ENCODE measurements at regions not wholly inside any gene's neighbourhood (a gene's known extent, or its start where the extent isn't known, plus 50 kb on each side); places are given as distances from the start of the nearest gene placed in this dataset.
A peak's percentile ranks its signal among the peaks of the same experiment; 100 is the strongest.
"Not testable (repeated sequence)": the region's sequence is repeated elsewhere in the genome, so short reads cannot be mapped to it uniquely, and the experiment has no call there.

DNA sequence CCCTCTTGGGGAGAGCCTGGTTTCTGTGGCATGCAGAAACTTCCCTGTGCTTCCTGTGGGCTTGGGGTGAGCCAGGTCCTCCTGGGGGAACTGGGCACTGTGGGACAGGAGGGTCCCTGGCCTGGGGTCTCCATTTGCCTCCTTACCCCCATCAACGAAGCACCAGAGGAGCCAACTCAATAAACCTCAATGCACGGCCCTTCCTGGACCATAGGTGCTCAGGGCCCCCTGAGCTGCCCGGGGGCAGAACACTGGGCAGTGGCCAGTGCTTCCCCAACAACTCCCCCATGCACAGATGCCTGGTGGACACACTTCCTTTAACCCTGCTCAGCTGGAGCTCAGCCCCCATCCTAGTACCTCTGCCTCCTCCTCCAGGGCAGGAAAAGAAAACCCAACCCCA lies 214.7 kb downstream of the POTEG start:
- not testable (repeated sequence) for H3K27ac ChIP-seq; DNase-seq (ENCODE audit: low spot score); H3K4me3 ChIP-seq

DNA sequence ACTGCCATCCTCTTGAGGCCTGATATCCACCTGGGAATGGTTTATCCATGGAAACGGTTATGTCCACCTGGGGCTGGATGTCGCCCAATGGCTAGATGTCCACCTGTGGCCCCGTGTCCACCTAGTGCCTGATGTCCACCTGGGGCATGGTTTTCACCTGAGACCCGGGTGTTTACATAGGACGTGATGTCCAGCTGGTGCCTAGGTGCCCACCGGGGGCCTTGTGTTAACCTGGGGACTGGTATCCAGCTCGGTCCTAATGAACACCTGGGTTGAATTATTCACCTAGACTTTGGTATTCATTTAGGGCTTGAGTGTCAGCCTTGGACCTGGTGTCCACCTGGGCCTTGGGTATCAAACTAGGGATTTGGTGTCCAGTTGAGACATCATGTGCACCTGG lies 202.7 kb downstream of the POTEG start:
- H3K27ac ChIP-seq; DNase-seq (ENCODE audit: low spot score); H3K4me3 ChIP-seq: not testable (repeated sequence)

DNA sequence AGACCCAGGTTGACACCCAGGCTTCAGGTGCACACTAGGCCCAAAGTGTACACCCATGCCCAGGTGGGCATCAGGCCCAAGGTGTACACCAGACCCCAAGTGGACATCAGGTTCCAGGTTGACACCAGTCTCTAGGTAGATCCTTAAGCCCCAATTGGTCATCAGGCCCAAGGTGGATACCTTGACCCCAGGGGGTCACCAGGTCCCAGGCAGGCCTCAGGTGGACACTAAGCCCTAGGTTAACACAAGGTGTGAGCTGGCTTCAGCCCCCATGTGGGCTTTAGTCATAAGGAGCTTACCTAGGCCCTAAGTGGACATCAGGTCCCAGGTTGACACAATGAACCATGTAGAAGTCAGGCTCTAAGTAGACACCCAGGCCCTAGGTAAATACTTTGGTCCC lies 200.1 kb downstream of the POTEG start:
- H3K4me3 ChIP-seq; DNase-seq (ENCODE audit: low spot score); H3K27ac ChIP-seq: not testable (repeated sequence)

DNA sequence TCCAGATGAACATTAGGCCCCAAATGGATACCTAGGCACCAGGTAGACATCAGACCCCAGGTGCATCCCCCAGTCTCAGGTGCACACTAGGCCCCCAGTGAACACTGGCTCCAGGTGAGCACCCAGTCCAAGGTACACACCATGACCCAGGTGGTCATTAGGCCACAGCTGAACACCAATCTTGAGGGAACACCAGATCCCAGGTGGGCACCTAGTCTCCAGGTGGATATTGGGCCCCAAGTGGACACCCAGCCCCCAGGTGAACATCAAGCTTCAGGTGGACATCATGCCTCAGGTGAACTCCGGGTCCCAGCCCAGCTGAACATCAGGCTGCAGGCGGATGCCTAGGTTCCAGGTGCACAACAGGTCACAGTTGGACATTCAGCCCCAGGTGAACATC lies 196.5 kb downstream of the POTEG start:
- H3K27ac ChIP-seq; H3K4me3 ChIP-seq; DNase-seq (ENCODE audit: low spot score): not testable (repeated sequence)

DNA sequence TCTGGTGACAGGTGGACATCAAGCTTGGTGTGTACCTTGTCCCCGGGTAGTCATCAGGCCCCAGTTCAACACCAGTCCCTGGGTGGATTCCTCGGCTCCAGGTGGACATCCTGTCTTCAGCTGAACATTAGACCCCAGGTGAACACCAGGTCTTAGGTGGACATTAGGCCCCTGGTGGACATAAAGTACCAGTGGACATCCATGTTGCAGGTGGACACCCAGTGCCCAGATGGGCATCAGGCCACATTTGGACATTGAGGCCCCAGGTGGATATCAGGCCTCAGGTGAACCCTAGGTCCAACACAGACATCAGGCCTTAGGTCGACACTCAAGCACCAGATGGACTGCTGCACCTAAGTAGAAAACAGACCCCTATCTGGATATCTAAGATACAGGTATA lies 195.6 kb downstream of the POTEG start:
- DNase-seq (ENCODE audit: low spot score); H3K27ac ChIP-seq; H3K4me3 ChIP-seq: not testable (repeated sequence)

DNA sequence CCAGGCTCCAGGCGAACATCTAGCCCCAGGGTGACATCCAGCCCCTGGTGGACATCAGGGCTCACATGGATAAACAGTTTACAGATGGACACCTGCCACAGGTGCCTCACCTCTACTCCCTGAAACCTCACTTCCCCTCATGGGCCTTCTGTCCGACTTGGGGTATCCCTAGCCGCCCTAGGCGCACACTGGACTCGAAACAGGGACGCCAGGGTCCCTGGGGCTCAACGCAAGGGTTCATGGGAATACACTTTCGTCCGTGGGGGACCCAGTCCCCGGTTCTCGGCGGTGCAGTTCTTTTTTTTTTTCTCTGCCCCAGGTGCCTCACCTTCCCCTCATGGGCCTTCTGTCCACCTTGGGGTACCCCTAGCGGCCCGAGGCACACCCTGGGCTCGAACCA lies 194.2 kb downstream of the POTEG start:
- H3K4me3 ChIP-seq; H3K27ac ChIP-seq; DNase-seq (ENCODE audit: low spot score): not testable (repeated sequence)

DNA sequence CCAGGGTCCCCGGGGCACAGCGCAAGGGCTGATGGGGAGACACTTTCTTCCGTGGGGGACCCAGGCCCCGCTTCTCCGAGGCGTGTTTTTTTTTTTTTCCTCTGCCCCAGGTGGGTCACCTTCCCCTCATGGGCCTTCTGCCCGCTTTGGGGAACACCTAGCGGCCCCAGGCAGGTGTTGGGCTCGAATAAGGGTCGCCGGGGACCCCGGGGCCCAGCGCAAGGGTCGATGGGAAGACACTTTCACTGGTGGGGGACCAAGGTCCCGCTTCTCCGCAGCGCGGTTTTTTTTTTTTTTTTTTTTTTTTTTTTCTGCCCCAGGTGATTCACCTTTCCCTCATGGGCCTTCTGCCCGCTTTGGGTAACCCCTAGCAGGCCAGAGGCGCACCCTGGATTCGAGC lies 193.8 kb downstream of the POTEG start:
- not testable (repeated sequence) for H3K27ac ChIP-seq; H3K4me3 ChIP-seq; DNase-seq (ENCODE audit: low spot score)

DNA sequence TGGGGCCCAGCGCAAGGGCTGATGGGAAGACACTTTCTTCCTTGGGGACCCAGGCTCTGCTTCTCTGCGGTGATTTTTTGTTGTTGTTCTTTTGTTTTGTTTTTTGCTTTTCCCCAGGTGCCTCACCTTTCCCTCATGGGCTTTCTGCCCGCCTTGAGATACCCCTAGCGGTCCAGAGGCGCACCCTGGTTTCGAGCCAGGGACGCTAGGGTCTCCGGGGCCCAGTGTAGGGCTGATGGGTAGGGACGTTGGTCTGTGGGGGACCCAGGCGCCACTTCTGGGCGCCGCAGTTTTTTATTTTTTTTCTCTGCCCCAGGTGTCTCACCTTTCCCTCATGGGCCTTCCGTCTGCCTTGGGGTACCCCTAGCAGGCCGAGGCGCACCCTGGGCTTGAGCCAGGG lies 192.7 kb downstream of the POTEG start:
- not testable (repeated sequence) for DNase-seq (ENCODE audit: low spot score); H3K4me3 ChIP-seq; H3K27ac ChIP-seq

DNA sequence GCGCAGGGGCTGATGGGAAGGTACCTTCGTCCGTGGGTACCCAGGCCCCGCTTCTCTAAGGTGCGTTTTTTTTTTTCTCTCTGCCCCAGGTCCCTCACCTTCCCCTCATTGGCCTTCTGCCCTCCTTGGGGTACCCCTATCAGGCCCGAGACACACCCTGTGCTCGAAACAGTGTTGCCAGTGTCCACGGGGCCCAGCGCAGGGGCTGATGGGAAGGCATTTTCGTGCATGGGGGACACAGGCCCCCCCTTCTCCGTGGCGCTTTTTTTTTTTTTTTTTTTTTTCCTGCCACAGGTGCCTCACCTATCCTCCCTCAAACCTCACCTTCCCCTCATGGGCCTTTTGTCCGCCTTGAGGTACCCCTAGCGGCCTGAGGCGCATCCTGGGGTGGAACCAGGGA lies 191.6 kb downstream of the POTEG start:
- DNase-seq (ENCODE audit: low spot score); H3K27ac ChIP-seq; H3K4me3 ChIP-seq: not testable (repeated sequence)

DNA sequence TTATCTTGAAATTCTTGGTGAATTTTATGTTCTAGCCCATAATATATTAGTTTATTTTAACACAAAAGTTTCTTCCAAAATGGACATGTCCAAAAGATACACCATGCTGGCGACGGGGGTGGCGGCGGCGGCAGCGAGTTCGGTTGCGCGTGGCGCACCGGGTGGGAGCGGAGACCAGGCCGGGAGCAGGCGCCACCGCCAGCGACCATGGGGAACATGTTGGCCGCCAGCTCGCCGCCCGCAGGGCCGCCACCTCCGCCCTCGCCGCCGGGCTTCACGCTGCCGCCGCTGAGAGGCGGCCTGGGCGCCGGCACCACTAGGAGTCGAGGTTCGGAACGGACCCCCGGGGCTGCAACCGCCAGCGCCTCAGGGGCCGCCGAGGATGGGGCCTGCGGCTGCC lies 167.2 kb downstream of the POTEG start:
- H3K4me3 ChIP-seq; H3K27ac ChIP-seq; DNase-seq (ENCODE audit: low spot score): not testable (repeated sequence)

DNA sequence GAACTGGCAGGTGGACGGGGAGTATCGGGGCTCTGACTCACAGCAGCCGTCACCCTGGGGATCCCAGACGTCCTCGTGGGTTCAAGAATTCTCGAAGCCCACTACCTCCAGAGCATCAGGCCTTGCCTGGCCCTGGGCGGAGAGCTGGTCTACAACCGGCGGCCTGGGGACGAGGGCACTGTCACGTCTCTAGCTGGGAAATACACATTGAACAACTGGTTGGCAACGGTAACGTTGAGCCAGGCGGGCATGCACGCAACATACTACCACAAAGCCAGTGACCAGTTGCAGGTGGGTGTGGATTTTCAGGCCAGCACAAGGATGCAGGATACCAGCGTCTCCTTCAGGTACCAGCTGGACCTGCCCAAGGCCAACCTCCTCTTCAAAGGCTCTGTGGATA lies 166.5 kb downstream of the POTEG start:
- not testable (repeated sequence) for H3K4me3 ChIP-seq; H3K27ac ChIP-seq; DNase-seq (ENCODE audit: low spot score)

DNA sequence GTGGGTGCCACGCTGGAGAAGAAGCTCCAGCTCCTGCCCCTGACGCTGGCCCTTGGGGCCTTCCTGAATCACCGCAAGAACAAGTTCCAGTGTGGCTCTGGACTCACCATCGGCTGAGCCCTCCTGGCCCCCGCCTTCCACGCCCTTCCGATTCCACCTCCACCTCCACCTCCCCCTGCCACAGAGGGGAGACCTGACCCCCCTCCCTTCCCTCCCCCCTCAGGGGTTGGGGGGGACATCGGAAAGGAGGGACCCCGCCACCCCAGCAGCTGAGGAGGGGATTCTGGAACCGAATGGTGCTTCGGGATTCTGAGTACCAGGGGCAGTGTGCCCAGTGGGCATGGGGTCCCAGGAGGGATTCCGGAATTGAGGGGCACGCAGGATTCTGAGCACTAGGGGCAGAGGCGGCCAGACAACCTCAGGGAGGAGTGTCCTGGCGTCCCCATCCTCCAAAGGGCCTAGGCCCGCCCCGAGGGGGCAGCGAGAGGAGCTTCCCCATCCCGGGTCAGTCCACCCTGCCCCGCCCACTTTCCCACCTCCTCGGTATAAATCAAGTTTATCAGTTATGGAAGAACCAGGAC lies 166.0 kb downstream of the POTEG start:
- H3K27ac ChIP-seq; H3K4me3 ChIP-seq; DNase-seq (ENCODE audit: low spot score): not testable (repeated sequence)

DNA sequence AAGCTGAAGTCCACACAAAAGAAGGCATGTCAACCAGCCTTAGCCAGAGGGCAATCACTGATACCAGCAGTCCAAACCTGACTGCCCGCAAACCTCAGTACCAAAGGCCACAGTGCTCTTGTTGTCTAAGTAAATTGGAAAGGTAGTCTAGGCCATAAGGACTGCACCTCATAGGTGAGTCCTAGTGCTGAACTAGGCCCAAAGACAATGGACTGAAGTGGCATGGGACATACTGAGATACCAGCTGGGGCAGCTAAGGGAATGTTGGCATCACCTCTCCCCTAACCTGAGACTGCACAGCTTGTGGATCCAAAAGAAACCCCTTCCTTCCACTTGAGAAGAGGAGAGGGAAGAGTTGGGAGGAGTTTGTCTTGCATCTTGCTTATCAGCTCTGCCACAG lies 161.9 kb downstream of the POTEG start:
- not testable (repeated sequence) for DNase-seq (ENCODE audit: low spot score); H3K4me3 ChIP-seq; H3K27ac ChIP-seq

DNA sequence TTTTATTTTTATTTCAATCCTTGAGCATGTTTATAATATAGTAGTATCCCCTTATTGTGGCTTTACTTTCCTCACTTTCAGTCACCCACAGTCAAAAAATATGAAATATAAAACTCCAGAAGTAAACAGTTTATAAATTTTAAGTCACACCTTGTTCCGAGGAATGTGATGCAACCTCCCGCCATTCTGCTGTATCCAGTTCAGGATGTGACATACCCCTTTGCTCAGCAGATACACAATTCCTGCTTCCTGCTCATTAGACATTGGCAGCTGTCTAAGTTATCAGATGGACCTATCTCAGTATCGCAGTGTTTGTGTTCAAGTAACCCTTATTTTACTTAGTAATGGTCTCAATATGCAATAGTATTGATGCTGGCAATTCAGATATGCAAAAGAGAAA lies 144.5 kb downstream of the POTEG start:
- H3K27ac ChIP-seq; DNase-seq (ENCODE audit: low spot score); H3K4me3 ChIP-seq: not testable (repeated sequence)

DNA sequence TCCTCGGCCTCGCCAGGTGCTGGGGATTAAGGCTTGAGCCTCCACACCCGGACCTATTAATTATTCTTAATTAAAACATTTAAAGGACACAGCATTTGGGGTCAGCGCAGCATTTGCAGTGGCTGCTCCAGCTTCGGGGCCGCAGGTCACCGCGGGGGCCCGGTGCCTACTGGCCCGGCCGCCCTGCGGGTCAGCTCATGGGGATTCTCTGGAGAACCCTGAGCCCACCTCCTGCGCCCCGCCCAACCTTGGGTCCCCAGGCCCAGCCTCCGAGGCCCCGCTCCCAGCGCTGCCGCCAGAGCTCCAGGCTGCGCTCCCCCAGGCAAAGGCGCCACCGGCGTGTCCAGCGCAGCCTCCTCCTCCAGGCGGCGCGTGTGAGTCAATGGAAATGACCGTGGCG lies 133.9 kb downstream of the POTEG start:
- not testable (repeated sequence) for DNase-seq (ENCODE audit: low spot score); H3K4me3 ChIP-seq; H3K27ac ChIP-seq

DNA sequence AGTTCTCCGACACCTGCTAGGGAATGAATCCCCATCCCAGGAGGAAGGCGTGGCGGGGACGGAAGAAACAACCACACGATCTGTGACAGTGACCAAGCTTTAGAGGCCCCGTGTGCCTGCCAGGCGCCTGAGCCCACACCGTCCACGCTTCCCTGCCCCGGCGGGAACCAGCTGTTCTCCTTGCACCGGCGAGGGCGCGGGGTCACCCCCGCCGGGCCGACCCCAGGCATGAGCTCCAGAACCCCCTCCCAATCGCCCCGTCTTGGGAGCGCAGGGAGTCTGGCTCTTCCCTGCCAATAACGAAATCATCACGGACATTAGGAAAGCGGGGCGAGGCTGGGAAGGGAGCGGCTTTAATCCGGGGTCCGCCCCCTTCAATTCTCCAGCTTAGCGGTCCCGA lies 133.3 kb downstream of the POTEG start:
- peak; percentile 11 for DNase-seq (ENCODE audit: low spot score)
- not testable (repeated sequence) for H3K27ac ChIP-seq, H3K4me3 ChIP-seq

DNA sequence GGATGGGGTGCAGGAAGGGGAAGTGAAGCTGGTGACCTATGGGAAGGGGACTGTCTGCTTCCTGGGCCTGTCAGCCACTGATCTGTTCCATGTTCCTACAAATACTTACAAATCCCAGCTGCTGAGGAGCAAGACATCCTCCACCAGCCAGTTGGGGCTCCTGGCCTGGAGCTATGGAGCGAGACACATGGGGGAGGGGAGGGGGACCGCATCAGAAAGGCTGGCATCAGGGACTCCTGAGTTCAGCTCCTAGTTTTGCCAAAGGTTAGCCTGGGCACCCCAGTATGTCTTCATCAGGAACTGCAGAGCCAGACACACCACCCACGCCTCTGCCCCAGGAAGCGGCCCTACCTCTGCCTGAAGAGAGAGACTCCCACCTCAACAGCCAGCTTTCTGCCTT lies 130.3 kb downstream of the POTEG start:
- not testable (repeated sequence) for H3K4me3 ChIP-seq; DNase-seq (ENCODE audit: low spot score); H3K27ac ChIP-seq

DNA sequence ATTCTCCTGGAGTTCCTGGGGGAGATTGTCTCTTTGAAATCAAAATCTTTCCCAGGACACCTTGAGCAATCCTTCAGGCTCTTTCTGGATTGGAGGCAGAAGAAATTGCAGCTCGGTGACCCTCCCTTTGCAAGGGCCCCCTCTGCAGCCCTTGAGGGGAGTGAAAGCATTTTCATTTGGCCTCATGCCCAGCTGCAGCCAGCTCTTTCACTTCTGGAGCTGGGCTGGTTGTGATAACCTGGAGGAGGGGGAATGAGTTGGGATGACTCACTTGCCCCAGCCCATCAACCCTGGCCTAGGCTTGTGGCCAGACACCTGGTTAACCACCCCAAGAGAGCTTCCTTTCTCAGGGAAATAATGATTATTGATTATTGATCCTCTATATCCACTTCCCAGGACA lies 129.7 kb downstream of the POTEG start:
- DNase-seq (ENCODE audit: low spot score); H3K4me3 ChIP-seq; H3K27ac ChIP-seq: not testable (repeated sequence)

DNA sequence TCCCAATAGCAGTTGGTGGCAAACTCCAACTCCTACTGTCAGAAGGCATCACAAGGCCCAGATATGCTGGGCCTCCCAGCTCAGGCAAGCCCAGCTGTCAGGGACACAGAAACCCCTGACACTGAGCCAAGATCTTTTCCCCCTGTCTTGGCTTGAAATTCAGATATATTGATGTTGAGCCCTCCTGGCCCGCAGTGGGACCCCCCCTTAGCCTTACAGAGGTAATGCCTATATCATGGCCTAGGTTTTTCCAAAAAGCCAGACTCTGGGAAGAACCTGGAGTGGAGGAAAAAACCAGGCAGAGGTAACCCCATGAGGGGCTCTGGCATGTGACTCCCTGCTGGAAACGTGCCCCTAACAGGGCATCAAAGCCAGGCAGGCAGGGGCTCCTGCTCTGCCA lies 129.2 kb downstream of the POTEG start:
- H3K4me3 ChIP-seq; DNase-seq (ENCODE audit: low spot score); H3K27ac ChIP-seq: not testable (repeated sequence)

DNA sequence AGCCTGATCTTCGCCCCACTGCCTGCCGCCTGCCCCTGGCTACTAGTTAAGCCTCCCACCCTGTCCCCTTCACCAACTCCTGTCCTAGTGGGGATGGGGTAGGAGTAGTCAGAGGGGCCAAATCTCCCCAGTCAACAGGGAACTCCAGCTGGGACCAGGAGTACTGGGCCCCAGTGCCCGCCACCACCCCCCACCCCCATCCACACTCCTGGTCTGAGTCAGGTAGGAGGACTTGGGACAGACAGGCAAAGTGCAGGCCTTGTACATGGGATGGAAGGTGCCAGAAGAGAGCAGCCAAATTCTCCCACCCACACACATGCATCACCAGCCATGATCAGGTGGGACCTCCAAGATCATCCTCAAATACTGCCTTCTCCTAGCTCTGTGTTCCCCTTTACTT lies 128.4 kb downstream of the POTEG start:
- DNase-seq (ENCODE audit: low spot score); H3K4me3 ChIP-seq; H3K27ac ChIP-seq: not testable (repeated sequence)

DNA sequence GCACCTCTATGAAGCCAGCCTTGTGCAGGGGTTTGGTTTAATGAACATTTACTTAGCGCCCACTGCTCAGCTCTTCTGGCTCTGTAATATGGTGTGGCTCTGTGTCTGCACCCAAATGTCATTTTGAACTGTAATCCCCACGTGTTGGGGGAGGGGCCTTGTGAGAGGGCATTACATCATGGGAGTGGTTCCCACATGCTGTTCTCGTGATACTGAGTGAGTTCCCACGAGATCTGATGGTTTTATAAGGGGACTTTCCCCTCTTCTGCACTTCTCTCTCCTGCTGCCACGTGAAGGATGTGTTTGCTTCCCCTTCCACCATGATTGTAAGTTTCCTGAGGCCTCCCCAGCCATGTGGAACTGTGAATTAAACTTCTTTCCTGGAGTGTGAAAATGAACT lies 127.7 kb downstream of the POTEG start:
- H3K4me3 ChIP-seq; DNase-seq (ENCODE audit: low spot score); H3K27ac ChIP-seq: not testable (repeated sequence)
